ENCODE measurements at regions not wholly inside any gene's neighbourhood (a gene's known extent, or its start where the extent isn't known, plus 50 kb on each side); places are given as distances from the start of the nearest gene placed in this dataset.

GRCh38 chr5:167358868-167359492, 932.5 kb upstream of the WWC1 start (continued):
- no peak for TF ChIP-seq CHD2 (IDR thresholded peaks at IDR 0.05; ENCODE audit: borderline replicate concordance, low read depth, low read length)
- TF ChIP-seq KDM1A (IDR thresholded peaks at IDR 0.05; ENCODE audit: borderline replicate concordance) = no peak
- TF ChIP-seq, protein P1, sequence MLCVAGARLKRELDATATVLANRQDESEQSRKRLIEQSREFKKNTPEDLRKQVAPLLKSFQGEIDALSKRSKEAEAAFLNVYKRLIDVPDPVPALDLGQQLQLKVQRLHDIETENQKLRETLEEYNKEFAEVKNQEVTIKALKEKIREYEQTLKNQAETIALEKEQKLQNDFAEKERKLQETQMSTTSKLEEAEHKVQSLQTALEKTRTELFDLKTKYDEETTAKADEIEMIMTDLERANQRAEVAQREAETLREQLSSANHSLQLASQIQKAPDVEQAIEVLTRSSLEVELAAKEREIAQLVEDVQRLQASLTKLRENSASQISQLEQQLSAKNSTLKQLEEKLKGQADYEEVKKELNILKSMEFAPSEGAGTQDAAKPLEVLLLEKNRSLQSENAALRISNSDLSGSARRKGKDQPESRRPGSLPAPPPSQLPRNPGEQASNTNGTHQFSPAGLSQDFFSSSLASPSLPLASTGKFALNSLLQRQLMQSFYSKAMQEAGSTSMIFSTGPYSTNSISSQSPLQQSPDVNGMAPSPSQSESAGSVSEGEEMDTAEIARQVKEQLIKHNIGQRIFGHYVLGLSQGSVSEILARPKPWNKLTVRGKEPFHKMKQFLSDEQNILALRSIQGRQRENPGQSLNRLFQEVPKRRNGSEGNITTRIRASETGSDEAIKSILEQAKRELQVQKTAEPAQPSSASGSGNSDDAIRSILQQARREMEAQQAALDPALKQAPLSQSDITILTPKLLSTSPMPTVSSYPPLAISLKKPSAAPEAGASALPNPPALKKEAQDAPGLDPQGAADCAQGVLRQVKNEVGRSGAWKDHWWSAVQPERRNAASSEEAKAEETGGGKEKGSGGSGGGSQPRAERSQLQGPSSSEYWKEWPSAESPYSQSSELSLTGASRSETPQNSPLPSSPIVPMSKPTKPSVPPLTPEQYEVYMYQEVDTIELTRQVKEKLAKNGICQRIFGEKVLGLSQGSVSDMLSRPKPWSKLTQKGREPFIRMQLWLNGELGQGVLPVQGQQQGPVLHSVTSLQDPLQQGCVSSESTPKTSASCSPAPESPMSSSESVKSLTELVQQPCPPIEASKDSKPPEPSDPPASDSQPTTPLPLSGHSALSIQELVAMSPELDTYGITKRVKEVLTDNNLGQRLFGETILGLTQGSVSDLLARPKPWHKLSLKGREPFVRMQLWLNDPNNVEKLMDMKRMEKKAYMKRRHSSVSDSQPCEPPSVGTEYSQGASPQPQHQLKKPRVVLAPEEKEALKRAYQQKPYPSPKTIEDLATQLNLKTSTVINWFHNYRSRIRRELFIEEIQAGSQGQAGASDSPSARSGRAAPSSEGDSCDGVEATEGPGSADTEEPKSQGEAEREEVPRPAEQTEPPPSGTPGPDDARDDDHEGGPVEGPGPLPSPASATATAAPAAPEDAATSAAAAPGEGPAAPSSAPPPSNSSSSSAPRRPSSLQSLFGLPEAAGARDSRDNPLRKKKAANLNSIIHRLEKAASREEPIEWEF (IDR thresholded peaks at IDR 0.05; ENCODE audit: insufficient replicate concordance, low read depth, low read length) = no peak
- TF ChIP-seq JUNB (IDR thresholded peaks at IDR 0.05) = no peak
- TF ChIP-seq RCOR1 (conservative IDR thresholded peaks at IDR 0.05; ENCODE audit: low read depth, low read length) = no peak
- TF ChIP-seq MEF2A (IDR thresholded peaks at IDR 0.05; ENCODE audit: insufficient read depth, low read depth, low read length) = no peak
- TF ChIP-seq, protein P2, sequence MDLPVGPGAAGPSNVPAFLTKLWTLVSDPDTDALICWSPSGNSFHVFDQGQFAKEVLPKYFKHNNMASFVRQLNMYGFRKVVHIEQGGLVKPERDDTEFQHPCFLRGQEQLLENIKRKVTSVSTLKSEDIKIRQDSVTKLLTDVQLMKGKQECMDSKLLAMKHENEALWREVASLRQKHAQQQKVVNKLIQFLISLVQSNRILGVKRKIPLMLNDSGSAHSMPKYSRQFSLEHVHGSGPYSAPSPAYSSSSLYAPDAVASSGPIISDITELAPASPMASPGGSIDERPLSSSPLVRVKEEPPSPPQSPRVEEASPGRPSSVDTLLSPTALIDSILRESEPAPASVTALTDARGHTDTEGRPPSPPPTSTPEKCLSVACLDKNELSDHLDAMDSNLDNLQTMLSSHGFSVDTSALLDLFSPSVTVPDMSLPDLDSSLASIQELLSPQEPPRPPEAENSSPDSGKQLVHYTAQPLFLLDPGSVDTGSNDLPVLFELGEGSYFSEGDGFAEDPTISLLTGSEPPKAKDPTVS (IDR thresholded peaks at IDR 0.05; ENCODE audit: low read depth, low read length) = no peak
- TF ChIP-seq POU2F2 (IDR thresholded peaks at IDR 0.05; ENCODE audit: borderline replicate concordance, low read depth, low read length) = no peak
- TF ChIP-seq RAD21 (IDR thresholded peaks at IDR 0.05; ENCODE audit: insufficient read depth, low read depth, low read length) = no peak

Measured in GM12878 (cell line).